ENCODE measurements at regions not wholly inside any gene's neighbourhood (a gene's known extent, or its start where the extent isn't known, plus 50 kb on each side); places are given as distances from the start of the nearest gene placed in this dataset.

- TF ChIP-seq ISL1 (CRISPR knock-in tag; IDR thresholded peaks at IDR 0.05), result no peak
- no peak for TF ChIP-seq RARB (CRISPR knock-in tag; IDR thresholded peaks at IDR 0.05)
- no peak for TF ChIP-seq ZFP3 (CRISPR knock-in tag; IDR thresholded peaks at IDR 0.05)
- no peak for TF ChIP-seq ZNF70 (CRISPR knock-in tag; IDR thresholded peaks at IDR 0.05)
- no peak for TF ChIP-seq ESRRG (CRISPR knock-in tag; IDR thresholded peaks at IDR 0.05)
- TF ChIP-seq PPARA (CRISPR knock-in tag; IDR thresholded peaks at IDR 0.05; ENCODE audit: borderline replicate concordance), result no peak
- TF ChIP-seq TCF4 (CRISPR knock-in tag; IDR thresholded peaks at IDR 0.05; ENCODE audit: borderline replicate concordance), result no peak
- TF ChIP-seq GLIS3 (CRISPR knock-in tag; IDR thresholded peaks at IDR 0.05), result no peak
- TF ChIP-seq TOX (CRISPR knock-in tag; IDR thresholded peaks at IDR 0.05; ENCODE audit: borderline replicate concordance), result no peak
- no peak for TF ChIP-seq SNAI2 (CRISPR knock-in tag; IDR thresholded peaks at IDR 0.05)
- no peak for TF ChIP-seq CREB5 (CRISPR knock-in tag; IDR thresholded peaks at IDR 0.05; ENCODE audit: low read depth)
- no peak for TF ChIP-seq ZNF8 (CRISPR knock-in tag; IDR thresholded peaks at IDR 0.05)
- no peak for ATAC-seq
These were observed 2542.7 kb downstream of the PCDH7 start for GRCh38 chr4:33262824-33263223.

GRCh38 chr4:33268776-33269175, 2548.6 kb downstream of the PCDH7 start:
- no peak for TF ChIP-seq ZNF565 (CRISPR knock-in tag; conservative IDR thresholded peaks at IDR 0.05; ENCODE audit: low read depth)
- no peak for TF ChIP-seq CSRNP3 (CRISPR knock-in tag; IDR thresholded peaks at IDR 0.05)
- no peak for TF ChIP-seq CREB5 (CRISPR knock-in tag; IDR thresholded peaks at IDR 0.05; ENCODE audit: low read depth)
- TF ChIP-seq TCF4 (CRISPR knock-in tag; IDR thresholded peaks at IDR 0.05; ENCODE audit: borderline replicate concordance), result no peak
- no peak for TF ChIP-seq ISL1 (CRISPR knock-in tag; IDR thresholded peaks at IDR 0.05)
- TF ChIP-seq ARNTL (CRISPR knock-in tag; IDR thresholded peaks at IDR 0.05; ENCODE audit: borderline replicate concordance, low read depth), result no peak
- no peak for TF ChIP-seq ZNF70 (CRISPR knock-in tag; IDR thresholded peaks at IDR 0.05)
- ATAC-seq, result no peak

- TF ChIP-seq POU6F1 (CRISPR knock-in tag; IDR thresholded peaks at IDR 0.05; ENCODE audit: borderline replicate concordance, low read depth) (no peak), ZNF70 (CRISPR knock-in tag; IDR thresholded peaks at IDR 0.05) (no peak), PPARA (CRISPR knock-in tag; IDR thresholded peaks at IDR 0.05; ENCODE audit: borderline replicate concordance) (no peak), CSDC2 (CRISPR knock-in tag; IDR thresholded peaks at IDR 0.05) (no peak)
- no peak for ATAC-seq
These were observed 2550.2 kb downstream of the PCDH7 start for GRCh38 chr4:33270403-33270802.

- TF ChIP-seq ARNTL (CRISPR knock-in tag; IDR thresholded peaks at IDR 0.05; ENCODE audit: borderline replicate concordance, low read depth), result no peak
- TF ChIP-seq CSRNP3 (CRISPR knock-in tag; IDR thresholded peaks at IDR 0.05), result no peak
- no peak for TF ChIP-seq TSHZ2 (CRISPR knock-in tag; IDR thresholded peaks at IDR 0.05)
- no peak for TF ChIP-seq ISL1 (CRISPR knock-in tag; IDR thresholded peaks at IDR 0.05)
- TF ChIP-seq ZC3H10 (CRISPR knock-in tag; IDR thresholded peaks at IDR 0.05), result no peak
- no peak for TF ChIP-seq POU6F1 (CRISPR knock-in tag; IDR thresholded peaks at IDR 0.05; ENCODE audit: borderline replicate concordance, low read depth)
- no peak for TF ChIP-seq ZNF70 (CRISPR knock-in tag; IDR thresholded peaks at IDR 0.05)
- TF ChIP-seq TCF4 (CRISPR knock-in tag; IDR thresholded peaks at IDR 0.05; ENCODE audit: borderline replicate concordance), result no peak
- no peak for TF ChIP-seq OSR1 (CRISPR knock-in tag; IDR thresholded peaks at IDR 0.05)
- ATAC-seq, result no peak
These were observed 2552.6 kb downstream of the PCDH7 start for GRCh38 chr4:33272722-33273121.

Data from SK-N-SH treated with all-trans-retinoic acid at 6 μM for 48 hours (cell line).